GM12874 (cell line): ENCODE measurements at regions not wholly inside any gene's neighbourhood (a gene's known extent, or its start where the extent isn't known, plus 50 kb on each side); places are given as distances from the start of the nearest gene placed in this dataset.

Source experiments
- TF ChIP-seq, protein P1 (sequence below): IDR thresholded peaks from 2 replicates; pipeline ENCODE4 v1.5.1; 2011; ENCODE audit warnings: low read depth, mild to moderate bottlenecking, control low read depth, low read length, moderate library complexity; ENCODE audit not compliant: insufficient read depth

DNA sequence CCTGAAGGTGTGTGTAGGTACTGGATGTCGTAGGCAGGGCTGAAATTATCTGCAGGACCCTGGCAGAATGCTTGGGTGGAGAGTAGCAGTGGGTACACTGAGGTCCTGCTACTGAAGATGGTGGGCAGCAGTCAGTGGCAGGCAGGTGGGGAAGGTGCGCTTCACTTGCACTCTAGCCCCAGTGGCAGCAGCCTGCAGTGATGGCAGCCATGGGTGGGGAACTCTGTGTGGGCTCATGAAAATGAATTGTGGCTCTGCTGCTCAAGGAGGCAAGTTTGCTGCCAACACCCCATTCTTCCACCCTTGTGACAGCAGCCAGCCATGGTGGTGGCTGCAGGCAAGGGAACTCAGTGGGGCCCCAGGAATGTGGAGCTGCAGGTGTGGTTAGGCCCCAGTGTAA is 1242.7 kb upstream of the MIR17HG start:
- TF ChIP-seq, protein P1, sequence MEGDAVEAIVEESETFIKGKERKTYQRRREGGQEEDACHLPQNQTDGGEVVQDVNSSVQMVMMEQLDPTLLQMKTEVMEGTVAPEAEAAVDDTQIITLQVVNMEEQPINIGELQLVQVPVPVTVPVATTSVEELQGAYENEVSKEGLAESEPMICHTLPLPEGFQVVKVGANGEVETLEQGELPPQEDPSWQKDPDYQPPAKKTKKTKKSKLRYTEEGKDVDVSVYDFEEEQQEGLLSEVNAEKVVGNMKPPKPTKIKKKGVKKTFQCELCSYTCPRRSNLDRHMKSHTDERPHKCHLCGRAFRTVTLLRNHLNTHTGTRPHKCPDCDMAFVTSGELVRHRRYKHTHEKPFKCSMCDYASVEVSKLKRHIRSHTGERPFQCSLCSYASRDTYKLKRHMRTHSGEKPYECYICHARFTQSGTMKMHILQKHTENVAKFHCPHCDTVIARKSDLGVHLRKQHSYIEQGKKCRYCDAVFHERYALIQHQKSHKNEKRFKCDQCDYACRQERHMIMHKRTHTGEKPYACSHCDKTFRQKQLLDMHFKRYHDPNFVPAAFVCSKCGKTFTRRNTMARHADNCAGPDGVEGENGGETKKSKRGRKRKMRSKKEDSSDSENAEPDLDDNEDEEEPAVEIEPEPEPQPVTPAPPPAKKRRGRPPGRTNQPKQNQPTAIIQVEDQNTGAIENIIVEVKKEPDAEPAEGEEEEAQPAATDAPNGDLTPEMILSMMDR, result no peak

DNA sequence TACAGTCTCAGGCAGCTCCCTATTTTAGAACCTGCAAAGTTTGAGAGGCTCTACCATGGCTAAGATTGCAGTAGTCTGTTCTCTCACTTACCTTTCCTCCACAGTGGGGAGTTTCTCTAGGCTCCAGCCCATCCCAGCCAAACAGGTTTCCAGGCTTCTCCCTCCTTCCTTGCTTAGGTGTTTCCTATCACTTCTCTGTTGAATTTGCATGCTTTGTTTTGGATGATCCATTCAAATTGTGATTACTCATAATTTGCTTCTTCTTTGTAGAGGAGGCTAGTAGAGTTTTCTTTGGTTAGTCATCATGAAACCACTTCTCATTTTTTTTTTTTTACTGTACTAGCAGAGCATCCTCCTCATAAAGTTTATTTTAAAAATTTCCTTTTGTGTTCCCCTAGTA is 1242.2 kb upstream of the MIR17HG start:
- TF ChIP-seq, protein P1, result no peak

DNA sequence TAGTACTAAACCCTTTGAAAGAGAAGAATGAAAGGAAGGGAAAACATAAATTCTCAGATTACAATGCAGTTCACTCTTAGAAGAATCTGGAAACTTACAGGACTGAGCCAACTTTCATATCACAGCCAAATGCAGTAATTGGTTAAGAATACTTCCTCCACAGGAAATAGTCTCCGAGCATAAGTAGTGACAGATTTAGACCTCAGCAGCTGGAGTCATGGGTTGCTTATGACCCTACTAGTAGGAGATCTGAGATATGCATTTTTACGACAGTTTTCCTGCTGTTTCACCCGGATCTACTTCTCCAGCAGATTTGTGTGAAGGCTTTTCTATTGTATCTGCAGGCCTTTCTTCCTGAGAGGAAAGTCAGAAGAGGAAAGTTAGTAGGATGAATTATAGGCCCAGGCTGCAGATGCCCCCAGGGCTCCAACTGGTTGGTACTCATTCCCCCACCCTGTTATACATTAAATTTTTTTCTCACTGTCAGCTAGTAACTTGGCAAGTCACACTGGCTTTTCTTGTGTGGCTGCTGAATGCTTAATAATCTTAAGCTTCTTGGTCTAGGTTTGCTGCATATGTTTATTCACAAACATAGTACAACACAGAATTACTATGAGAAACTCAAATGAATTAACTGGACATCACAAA is 1241.5 kb upstream of the MIR17HG start:
- TF ChIP-seq, protein P1, result no peak

DNA sequence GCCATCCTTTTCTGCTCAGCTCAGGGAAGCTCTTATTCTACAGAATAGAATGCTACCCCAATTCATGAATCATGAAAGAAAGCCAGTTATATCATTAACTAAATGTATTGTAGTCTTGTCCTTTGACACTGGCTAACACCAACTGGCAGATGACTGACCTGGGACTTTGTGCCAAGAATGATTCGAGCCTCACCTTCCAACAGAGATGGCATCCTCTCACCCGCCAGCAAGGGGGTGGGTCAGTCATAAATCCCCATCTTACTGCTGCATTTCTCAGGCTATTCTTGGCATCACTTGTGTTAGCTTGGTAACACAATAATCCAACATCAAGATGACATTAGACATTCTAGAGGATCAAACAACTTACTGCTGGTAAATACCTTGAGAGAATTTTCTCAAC is 1239.8 kb upstream of the MIR17HG start:
- TF ChIP-seq, protein P1, result no peak

DNA sequence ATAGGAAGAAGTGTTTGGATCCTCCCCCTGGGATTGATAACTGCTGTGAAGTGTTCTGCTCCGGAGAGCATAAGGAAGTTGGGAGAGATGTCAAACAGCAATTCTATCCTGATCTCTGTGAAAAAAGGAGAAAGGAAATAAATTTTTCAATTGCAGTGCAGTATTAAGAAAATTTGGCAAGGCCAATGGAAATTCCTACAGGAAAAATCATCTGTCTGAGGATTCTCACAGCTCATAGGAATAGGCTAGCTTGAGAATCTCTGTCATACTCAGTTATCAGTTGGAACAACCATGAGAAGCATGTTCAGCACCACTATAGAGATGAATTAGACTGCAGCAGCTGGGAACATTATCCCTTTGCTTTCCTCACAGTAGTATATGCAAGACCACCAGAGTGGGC is 1238.9 kb upstream of the MIR17HG start:
- TF ChIP-seq, protein P1, result no peak

DNA sequence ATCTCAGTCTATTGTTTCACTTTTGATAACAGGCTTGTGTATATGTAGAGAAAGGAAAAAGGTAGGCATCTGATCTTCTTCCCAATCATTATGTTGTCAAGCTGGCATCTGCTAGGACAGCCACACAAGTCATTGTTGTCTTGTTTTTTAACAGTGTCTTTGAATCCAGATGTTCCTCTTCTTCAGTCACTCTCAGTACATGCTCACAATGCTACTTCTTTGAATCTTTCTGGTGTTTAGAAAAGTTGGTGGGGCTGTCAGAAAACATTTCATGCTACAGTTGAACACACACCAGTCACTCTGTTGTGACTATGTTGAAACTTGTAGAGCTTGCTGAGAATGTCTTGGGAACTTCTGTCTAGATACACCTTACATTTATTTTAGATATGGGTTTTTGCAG is 1231.4 kb upstream of the MIR17HG start:
- TF ChIP-seq, protein P1, result no peak

DNA sequence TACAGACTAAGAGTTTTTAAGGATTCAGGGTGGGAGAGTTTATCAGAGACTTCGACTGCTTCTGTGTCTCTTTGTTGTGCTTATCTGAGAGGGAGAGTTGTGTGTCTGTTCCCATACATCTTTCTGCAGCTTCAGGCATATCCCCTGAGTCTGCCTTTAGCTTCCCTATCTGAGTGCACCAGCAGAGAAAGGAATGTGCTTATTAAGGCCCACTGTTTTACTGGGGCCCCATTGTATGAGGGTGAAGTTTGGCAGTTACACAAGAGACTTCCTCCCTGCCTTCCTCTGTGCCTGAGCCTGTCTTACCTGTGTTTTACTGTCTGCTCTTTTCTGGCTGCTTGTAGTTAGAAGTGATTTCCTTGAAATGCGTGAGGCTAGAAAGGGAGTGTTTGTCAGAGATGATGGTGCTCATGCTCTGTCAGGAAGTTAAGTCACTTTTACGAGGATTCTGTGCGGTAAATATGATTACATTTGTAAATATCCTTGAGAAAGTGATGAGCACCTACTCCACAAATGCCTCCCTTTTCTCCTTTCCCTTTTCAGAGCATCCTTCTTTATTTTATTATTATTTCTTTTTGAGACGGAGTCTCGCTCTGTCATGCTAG is 1228.9 kb upstream of the MIR17HG start:
- TF ChIP-seq, protein P1, result no peak
